Effector memory CD8-positive, alpha-beta T cell (primary cell): ENCODE measurements at regions not wholly inside any gene's neighbourhood (a gene's known extent, or its start where the extent isn't known, plus 50 kb on each side); places are given as distances from the start of the nearest gene placed in this dataset.
"Not testable (repeated sequence)": the region's sequence is repeated elsewhere in the genome, so short reads cannot be mapped to it uniquely, and the experiment has no call there.

Experiments
- ATAC-seq: fragments of 150-1000 bp; cut with Tn5 transposase; replicated peaks from 2 replicates; pipeline ENCODE4 v1.10.0; 2021; ENCODE audit warnings: mild to moderate bottlenecking, moderate library complexity
- DNase-seq, 3 experiments: peaks; one replicate each; pipeline ENCODE4 v3.0.0; 2021
- H3K27ac Mint-ChIP-seq, 2 donors: one replicate each; pipeline ENCODE4 v1.8.0; 2022; ENCODE audit warnings: mild to moderate bottlenecking in 2 of 2, mixed read lengths in 2 of 2, moderate library complexity in 2 of 2
- H3K27me3 Mint-ChIP-seq, 2 donors: one replicate each; pipeline ENCODE4 v1.8.0; 2022; ENCODE audit warnings: mixed read lengths in 2 of 2
- H3K36me3 Mint-ChIP-seq: one replicate; pipeline ENCODE4 v1.8.0; 2022; ENCODE audit warnings: mild to moderate bottlenecking, moderate library complexity, mixed read lengths; ENCODE audit not compliant: insufficient read depth
- H3K4me1 Mint-ChIP-seq, 2 donors: one replicate each; pipeline ENCODE4 v1.8.0; 2022; ENCODE audit warnings: low read depth in 2 of 2, mixed read lengths in 2 of 2
- H3K4me3 Mint-ChIP-seq, 2 donors: one replicate each; pipeline ENCODE4 v1.8.0; 2022; ENCODE audit warnings: mild to moderate bottlenecking in 2 of 2, mixed read lengths in 2 of 2, moderate library complexity in 2 of 2
- H3K9me3 Mint-ChIP-seq, 2 donors: one replicate each; pipeline ENCODE4 v1.8.0; 2022; ENCODE audit warnings: mixed read lengths in 2 of 2

GRCh38 chr6:125379174-125379573 is 77.4 kb upstream of the HDDC2 start:
- ATAC-seq = no peak
- DNase-seq = no peak
- Mint-ChIP-seq H3K4me1 (no peaks in the 10 kb centered on the region), H3K4me3 (no peak overlapping the region), H3K9me3 (no peaks in the 10 kb centered on the region), H3K36me3 (no peaks in the 10 kb centered on the region), H3K27ac (no peak overlapping the region), H3K27me3 (peaks cover 31 to 38% of the 10 kb centered on the region in 2 donors)

GRCh38 chr6:125380474-125380873 is 78.7 kb upstream of the HDDC2 start:
- no peaks in the 10 kb centered on the region for H3K4me1 Mint-ChIP-seq
- H3K27me3 Mint-ChIP-seq = peaks cover 20 to 43% of the 10 kb centered on the region in 2 donors

GRCh38 chr6:125386337-125386736 is 84.6 kb upstream of the HDDC2 start:
- not testable (repeated sequence) for H3K4me3 Mint-ChIP-seq, H3K27ac Mint-ChIP-seq

More at GRCh38 chr6:125380474-125380873, 78.7 kb upstream of the HDDC2 start:
- no peaks in the 10 kb centered on the region for H3K9me3 Mint-ChIP-seq
- no peak overlapping the region for H3K27ac Mint-ChIP-seq
- DNase-seq (no peak), ATAC-seq (no peak)
- H3K36me3 Mint-ChIP-seq = no peaks in the 10 kb centered on the region
- no peak overlapping the region for H3K4me3 Mint-ChIP-seq

GRCh38 chr6:125392682-125393081 is 90.9 kb upstream of the HDDC2 start:
- H3K27ac Mint-ChIP-seq = no peak overlapping the region
- no peak overlapping the region for H3K4me3 Mint-ChIP-seq
- H3K4me1 Mint-ChIP-seq = peaks cover 5 to 6% of the 10 kb centered on the region in 2 donors
- peaks cover 28 to 53% of the 10 kb centered on the region in 2 donors for H3K27me3 Mint-ChIP-seq
- H3K36me3 Mint-ChIP-seq = no peaks in the 10 kb centered on the region
- ATAC-seq (no peak), DNase-seq (no peak)
- H3K9me3 Mint-ChIP-seq = peaks cover 0 to 9% of the 10 kb centered on the region in 2 donors

More at GRCh38 chr6:125386337-125386736, 84.6 kb upstream of the HDDC2 start:
- peaks cover 10 to 34% of the 10 kb centered on the region in 2 donors for H3K27me3 Mint-ChIP-seq
- DNase-seq, H3K4me1 Mint-ChIP-seq, H3K36me3 Mint-ChIP-seq, H3K9me3 Mint-ChIP-seq, ATAC-seq: not testable (repeated sequence)

- no peak overlapping the region for H3K27ac Mint-ChIP-seq
- DNase-seq = no peak
- peaks cover 5 to 6% of the 10 kb centered on the region in 2 donors for H3K4me1 Mint-ChIP-seq
- H3K27me3 Mint-ChIP-seq = peaks cover 29 to 61% of the 10 kb centered on the region in 2 donors
- no peak for ATAC-seq
- H3K9me3 Mint-ChIP-seq = peaks cover 0 to 9% of the 10 kb centered on the region in 2 donors
- H3K4me3 Mint-ChIP-seq = no peak overlapping the region
- H3K36me3 Mint-ChIP-seq = no peaks in the 10 kb centered on the region
Observed at GRCh38 chr6:125393449-125393858, 91.7 kb upstream of the HDDC2 start.

GRCh38 chr6:125406741-125407140 is 105.0 kb upstream of the HDDC2 start:
- H3K27me3 Mint-ChIP-seq = peaks cover 19 to 25% of the 10 kb centered on the region in 2 donors
- peaks cover 5 to 6% of the 10 kb centered on the region in 2 donors for H3K9me3 Mint-ChIP-seq
- ATAC-seq (no peak), DNase-seq (no peak)
- H3K4me3 Mint-ChIP-seq = no peak overlapping the region
- H3K27ac Mint-ChIP-seq = no peak overlapping the region
- H3K36me3 Mint-ChIP-seq = no peaks in the 10 kb centered on the region
- no peaks in the 10 kb centered on the region for H3K4me1 Mint-ChIP-seq

- peaks cover 5 to 8% of the 10 kb centered on the region in 2 donors for H3K27me3 Mint-ChIP-seq
- H3K4me3 Mint-ChIP-seq = no peak overlapping the region
- DNase-seq = no peak
- H3K9me3 Mint-ChIP-seq = peaks cover 1 to 3% of the 10 kb centered on the region in 2 donors
- no peak overlapping the region for H3K27ac Mint-ChIP-seq
- no peaks in the 10 kb centered on the region for H3K36me3 Mint-ChIP-seq
- H3K4me1 Mint-ChIP-seq = no peaks in the 10 kb centered on the region
- ATAC-seq = no peak
Observed at GRCh38 chr6:125414507-125414906, 112.7 kb upstream of the HDDC2 start.

GRCh38 chr6:125415913-125416312 is 114.1 kb upstream of the HDDC2 start:
- no peak overlapping the region for H3K4me3 Mint-ChIP-seq
- H3K4me1 Mint-ChIP-seq = no peaks in the 10 kb centered on the region
- H3K27me3 Mint-ChIP-seq = peaks cover 0 to 10% of the 10 kb centered on the region in 2 donors
- no peak for DNase-seq
- no peak for ATAC-seq
- H3K27ac Mint-ChIP-seq = no peak overlapping the region
- H3K9me3 Mint-ChIP-seq = no peaks in the 10 kb centered on the region
- no peaks in the 10 kb centered on the region for H3K36me3 Mint-ChIP-seq

GRCh38 chr6:125421836-125422235 is 120.1 kb upstream of the HDDC2 start:
- Mint-ChIP-seq H3K4me3 (no peak overlapping the region), H3K4me1 (no peaks in the 10 kb centered on the region), H3K27ac (no peak overlapping the region), H3K36me3 (no peaks in the 10 kb centered on the region), H3K27me3 (peaks cover 0 to 18% of the 10 kb centered on the region in 2 donors), H3K9me3 (no peaks in the 10 kb centered on the region)
- no peak for ATAC-seq
- no peak for DNase-seq

- Mint-ChIP-seq H3K9me3 (no peaks in the 10 kb centered on the region), H3K4me1 (no peaks in the 10 kb centered on the region), H3K27ac (no peak overlapping the region), H3K4me3 (no peak overlapping the region), H3K36me3 (no peaks in the 10 kb centered on the region), H3K27me3 (peaks cover 8 to 24% of the 10 kb centered on the region in 2 donors)
- ATAC-seq (no peak), DNase-seq (no peak)
Observed at GRCh38 chr6:125423047-125423446, 121.3 kb upstream of the HDDC2 start.

- ATAC-seq = no peak
- DNase-seq = no peak
- Mint-ChIP-seq H3K4me1 (no peaks in the 10 kb centered on the region), H3K36me3 (no peaks in the 10 kb centered on the region), H3K27me3 (peaks cover 36 to 38% of the 10 kb centered on the region in 2 donors), H3K9me3 (peaks cover 0 to 3% of the 10 kb centered on the region in 2 donors), H3K27ac (no peak overlapping the region), H3K4me3 (no peak overlapping the region)
Observed at GRCh38 chr6:125431971-125432370, 130.2 kb upstream of the HDDC2 start.

- ATAC-seq (no peak), DNase-seq (no peak)
- no peak overlapping the region for H3K4me3 Mint-ChIP-seq
- H3K27me3 Mint-ChIP-seq = peaks cover 31 to 34% of the 10 kb centered on the region in 2 donors
- H3K9me3 Mint-ChIP-seq = peaks cover 0 to 3% of the 10 kb centered on the region in 2 donors
- no peaks in the 10 kb centered on the region for H3K36me3 Mint-ChIP-seq
- H3K27ac Mint-ChIP-seq = no peak overlapping the region
- no peaks in the 10 kb centered on the region for H3K4me1 Mint-ChIP-seq
Observed at GRCh38 chr6:125432963-125433362, 131.2 kb upstream of the HDDC2 start.

- no peaks in the 10 kb centered on the region for H3K36me3 Mint-ChIP-seq
- ATAC-seq (no peak), DNase-seq (no peak)
- peaks cover 21 to 40% of the 10 kb centered on the region in 2 donors for H3K27me3 Mint-ChIP-seq
- no peaks in the 10 kb centered on the region for H3K4me1 Mint-ChIP-seq
- no peak overlapping the region for H3K27ac Mint-ChIP-seq
- no peak overlapping the region for H3K4me3 Mint-ChIP-seq
- no peaks in the 10 kb centered on the region for H3K9me3 Mint-ChIP-seq
Observed at GRCh38 chr6:125434760-125435159, 133.0 kb upstream of the HDDC2 start.

GRCh38 chr6:125439512-125439911 is 137.7 kb upstream of the HDDC2 start:
- no peak for DNase-seq
- Mint-ChIP-seq H3K9me3 (no peaks in the 10 kb centered on the region), H3K27me3 (peaks cover 1 to 30% of the 10 kb centered on the region in 2 donors), H3K4me1 (no peaks in the 10 kb centered on the region), H3K4me3 (no peak overlapping the region), H3K27ac (no peak overlapping the region), H3K36me3 (no peaks in the 10 kb centered on the region)
- no peak for ATAC-seq
